GM21515 (cell line): ENCODE measurements at regions not wholly inside any gene's neighbourhood (a gene's known extent, or its start where the extent isn't known, plus 50 kb on each side); places are given as distances from the start of the nearest gene placed in this dataset.

Source experiments
- ATAC-seq: cut with Tn5 transposase; IDR thresholded peaks from one replicate; pipeline ENCODE4 v1.9.1; 2021; ENCODE audit not compliant: unreplicated experiment

DNA sequence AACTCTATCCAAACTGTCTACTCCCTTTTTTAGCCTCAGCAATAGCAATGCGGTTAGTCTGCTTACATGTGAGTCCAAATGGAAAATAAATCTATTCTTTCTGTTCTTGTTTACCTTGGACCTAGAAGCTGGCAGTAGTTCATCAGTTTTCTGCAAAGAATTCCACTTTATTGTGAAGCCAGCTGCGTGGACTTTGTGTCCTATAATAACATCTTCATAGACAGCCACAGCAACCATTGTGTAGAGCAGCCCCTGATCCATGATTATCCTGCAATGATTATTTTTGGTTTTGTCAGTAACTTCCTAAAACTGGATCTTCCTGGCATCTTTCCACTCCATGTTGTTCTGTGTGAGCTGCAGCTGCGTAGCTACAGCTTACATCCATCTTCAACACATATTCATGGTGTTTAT, 408.7 kb downstream of the NUF2 start:
- no peak for ATAC-seq

DNA sequence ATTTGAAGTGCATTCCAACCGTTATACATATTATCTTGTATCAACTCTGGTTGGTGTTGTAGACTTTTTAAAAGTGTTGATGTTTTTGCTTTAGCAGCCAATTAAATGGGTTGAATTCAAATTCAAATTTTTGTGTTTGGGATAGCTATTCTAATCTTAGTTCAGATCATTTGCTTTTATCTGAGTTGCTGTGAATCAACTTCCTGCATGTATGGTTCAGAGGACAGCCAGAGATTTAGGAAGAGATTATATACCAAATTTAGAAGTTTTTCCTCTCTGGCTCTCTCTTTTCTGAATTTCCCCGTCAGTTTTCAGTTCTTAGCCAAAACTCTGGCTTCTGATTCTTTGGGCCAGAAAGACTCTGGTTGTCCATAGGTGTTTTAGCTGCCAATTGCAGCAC, 415.5 kb downstream of the NUF2 start:
- ATAC-seq, result no peak

DNA sequence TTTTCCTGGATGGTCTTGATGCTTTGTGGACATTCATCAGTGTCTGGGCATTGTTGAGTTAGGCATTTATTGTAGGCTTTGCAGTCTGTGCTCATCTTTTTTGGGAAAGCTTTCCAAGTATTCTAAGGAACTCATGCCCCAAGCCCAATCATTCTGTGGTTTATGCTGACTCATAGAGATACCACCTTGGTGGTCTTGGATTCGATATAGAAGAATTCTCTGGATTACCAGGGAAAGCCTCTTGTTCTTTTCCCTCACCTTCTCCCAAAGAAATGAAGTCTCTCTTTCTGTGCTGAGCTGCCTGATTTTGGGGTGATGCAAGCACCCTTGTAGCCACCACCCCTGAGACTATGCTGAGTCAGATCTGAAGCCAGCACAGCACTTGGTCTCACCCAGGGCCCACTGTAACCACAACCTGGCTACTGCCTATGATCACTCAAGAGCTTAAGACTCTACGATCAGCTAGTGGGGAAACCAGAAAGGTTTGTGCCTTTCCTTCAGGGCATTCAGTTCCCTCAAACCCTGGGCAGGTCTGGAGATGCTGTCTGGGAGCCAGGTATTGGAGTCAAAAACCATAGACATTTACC, 422.6 kb downstream of the NUF2 start:
- no peak for ATAC-seq

DNA sequence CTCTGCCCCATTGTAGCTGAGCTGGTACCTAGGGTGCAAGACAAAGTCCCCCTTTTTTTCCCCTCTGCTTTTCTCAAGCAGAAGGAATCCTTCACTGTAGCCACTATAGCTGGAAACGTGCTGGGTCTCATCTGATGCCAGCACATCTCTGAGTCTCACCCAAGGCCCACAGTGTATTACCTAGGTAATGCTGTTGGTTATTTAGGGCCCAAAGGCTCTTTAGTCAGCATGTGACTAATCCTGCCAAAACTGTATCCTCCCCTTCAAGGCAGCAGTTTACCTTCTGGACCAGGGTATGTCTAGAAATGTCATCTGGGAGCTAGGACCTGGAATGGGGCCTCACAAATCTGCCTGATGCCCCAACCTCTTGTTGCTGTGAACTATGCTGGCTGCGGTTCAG, 423.4 kb downstream of the NUF2 start:
- ATAC-seq, result no peak

DNA sequence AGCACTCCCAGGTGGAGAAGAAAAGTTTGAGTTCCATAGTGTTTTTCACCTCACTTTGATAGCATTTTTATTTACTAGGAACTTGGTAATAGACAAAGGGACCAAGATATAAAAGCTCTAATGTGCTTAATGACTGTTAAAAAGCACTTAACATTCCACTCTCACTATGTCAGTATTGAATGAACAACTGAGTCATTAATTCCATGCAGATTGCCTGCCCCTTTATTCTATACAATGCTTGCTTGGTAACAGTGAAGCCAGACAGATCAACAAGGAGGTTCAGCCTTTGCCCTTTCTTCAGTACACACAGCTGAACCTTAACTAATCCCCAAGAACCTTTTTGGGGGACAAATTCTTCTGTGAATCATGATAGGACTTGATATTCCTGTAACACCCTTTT, 425.5 kb downstream of the NUF2 start:
- ATAC-seq, result no peak

DNA sequence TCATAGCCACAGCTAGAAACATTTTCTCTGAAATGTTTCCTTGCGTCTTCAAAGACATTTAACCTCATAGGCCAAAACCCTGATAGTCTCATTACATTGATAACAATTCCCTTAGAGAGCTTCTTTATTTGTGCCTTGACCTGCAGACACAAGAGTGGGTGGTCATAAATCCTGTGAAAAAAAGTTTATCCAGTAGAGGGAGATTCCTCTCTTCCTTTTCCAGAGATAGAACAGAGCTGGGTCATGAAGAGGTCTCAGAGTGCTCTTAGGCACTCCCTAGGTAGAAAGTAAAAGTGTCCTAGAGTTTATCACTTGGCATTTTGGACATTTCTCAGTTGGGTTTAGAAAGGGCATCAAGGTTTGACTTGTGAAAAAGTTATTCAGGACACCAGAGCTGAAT, 426.1 kb downstream of the NUF2 start:
- no peak for ATAC-seq

DNA sequence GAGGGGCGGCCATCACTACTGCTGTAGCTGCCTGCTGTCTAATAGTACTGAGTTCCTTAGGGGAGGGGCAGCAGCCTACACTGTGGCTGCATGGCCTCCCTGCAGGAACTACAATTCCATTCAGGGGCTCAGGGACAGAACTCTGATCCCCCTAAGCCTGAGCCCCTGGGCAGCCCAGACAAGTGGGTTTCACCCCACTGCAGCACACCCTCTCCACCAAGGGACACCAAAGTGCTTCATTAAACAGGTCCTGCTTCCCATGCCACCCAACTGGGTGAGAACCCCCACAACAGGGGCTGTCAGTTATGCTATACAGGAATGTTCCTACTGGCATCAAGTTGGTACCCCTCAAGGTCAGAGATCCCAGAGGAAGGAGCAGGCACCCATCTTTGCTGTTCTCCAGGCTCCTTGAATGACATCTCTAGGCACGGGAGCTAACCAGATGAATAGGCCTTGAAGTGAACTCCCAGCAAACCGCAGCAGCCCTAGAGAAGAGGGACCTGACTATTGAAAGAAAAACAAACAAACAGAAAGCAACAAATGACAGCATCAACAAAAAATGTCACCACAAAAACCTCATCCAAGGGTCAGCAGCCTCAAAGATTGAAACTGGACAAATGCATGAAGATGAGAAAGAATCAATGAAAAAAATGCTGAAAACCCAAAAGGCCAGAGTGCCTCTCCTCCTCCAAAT, 437.4 kb downstream of the NUF2 start:
- ATAC-seq, result no peak

DNA sequence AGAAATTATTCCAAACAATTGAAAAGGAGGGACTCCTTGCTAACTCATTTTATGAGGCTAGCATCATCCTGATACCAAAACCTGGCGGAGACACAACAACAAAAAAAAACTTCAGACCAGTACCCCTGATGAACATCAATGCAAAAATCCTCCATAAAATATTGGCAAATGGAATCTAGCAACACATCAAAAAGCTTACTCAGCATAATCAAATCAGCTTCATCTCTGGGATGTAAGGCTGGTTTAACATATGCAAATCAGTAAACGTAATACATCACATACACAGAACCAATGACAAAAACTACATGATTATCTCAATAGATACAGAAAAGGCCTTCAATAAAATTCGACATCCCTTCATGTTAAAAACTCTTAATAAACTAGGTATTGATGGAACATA, 440.1 kb downstream of the NUF2 start:
- ATAC-seq, result no peak

DNA sequence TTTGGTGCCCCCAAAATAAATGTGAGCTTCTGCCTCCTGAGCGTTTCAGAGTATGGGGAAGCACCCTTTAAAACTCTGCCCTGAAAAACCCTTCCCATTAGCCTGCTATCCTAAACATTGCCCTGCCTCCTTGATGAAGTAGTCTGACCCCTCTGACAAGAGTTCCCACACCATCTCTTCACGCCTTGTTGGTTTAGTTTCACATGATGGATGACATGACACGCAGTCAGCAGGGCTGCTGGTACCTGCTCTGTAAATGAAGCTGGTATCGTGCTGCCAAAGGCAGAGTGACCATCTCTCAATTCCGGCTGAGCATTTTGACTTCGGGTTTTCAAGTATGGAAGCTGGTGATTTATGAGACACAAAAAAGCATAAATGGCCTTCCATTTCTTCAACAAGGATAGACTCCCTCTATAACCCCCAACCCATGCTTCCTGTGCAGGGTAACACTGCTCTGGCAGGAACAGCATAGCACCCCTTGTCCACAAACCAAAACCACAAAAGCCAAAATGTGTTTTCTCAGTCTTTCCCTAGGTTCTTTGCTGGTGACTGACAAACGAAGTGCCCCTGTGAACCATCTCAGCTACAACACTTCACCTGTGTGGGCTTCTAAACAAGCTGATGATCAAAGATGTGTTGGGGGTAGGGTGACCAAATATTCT, 444.6 kb downstream of the NUF2 start:
- no peak for ATAC-seq

DNA sequence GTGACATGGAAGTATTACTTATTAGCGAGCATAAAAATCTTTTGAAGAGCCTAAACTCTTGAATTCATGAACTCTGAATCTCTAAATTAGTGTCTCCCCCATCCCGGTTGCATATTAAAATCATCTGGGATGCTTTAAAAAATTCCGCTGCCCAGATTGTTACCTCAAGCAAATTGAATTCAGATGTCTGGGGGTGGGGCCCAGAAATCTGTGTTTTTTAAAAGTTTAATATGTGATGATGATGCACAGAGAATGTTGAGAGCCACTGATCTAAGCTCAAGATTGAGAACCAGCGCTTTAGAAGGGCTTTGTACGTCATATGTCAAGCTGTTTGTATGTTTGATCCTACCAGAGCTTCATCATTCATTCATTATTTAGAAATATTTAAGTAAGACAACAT, 446.8 kb downstream of the NUF2 start:
- ATAC-seq, result no peak

DNA sequence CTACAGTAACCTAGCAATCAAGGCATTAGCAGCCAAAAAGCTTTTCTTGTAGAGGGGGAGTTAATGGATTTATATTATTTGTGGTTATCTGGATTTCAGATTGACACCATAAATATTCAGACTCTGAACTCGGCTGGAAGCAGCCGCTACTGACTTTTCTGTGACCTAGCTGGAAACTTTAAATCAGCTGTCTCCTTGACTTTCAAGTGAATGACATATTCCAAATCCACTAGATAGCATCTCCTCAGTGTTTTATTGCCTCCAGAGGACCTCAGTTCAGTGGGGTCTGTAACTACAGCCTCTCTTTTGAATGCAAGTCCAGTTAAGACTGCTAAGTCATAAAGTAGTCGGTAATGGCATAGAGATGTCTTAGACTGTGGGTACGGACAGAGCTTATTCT, 448.5 kb downstream of the NUF2 start:
- ATAC-seq, result no peak

DNA sequence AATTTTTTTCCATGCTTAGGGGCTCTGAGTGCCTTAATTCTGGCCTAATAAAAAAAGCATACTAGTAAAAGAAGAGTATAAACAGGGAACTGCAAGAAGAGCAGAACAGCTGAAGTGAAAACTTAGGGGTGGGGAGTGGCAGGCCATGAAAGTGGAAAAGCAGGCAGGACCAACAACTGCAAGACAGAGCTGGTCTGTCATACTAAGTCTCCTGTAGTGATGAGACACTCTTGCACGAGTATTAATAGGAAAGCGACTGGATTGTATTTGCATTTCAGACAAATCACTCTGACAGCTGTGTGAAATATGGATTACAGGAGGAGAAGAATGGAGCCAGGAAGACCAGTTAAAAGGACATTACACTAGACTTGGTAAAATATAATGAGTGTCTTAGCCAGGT, 449.9 kb downstream of the NUF2 start:
- ATAC-seq, result no peak

DNA sequence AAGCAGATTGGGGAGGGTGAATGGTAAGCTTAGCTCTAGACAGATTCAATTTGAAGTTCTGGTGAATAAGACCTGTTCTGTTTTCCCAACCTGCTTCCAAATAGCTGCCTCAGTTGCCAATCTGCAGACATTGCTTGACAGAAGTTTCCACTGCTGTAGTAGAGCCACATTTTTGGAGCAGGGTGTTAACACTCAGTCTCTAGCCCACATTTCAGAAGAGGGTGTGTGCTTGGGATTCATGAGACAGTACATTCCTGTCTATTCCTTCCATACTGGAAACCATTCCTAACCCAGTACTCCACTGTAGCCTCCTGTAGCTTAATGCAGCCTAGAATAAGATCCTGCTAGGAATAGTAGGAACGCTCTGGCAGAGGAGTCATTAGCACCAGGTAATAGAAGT, 450.5 kb downstream of the NUF2 start:
- ATAC-seq, result no peak

DNA sequence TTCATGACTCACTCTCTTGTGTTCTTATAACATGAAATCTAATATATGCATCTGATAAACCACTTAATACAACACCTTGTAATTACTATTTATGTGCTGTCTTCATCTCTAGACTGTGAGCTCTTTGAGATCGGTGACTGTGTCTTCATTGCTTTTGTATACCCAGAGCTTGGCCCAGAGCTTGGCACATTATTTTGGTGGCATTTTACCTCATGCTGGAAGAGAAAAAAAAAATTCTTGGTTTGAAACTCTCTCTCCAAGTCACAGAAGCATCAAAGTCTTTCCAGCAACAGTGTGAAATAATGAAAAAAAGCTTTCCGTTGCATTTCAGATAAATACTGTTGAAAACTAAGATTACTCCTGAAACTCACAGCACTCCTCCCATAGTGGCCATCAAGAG, 451.6 kb downstream of the NUF2 start:
- ATAC-seq, result no peak

DNA sequence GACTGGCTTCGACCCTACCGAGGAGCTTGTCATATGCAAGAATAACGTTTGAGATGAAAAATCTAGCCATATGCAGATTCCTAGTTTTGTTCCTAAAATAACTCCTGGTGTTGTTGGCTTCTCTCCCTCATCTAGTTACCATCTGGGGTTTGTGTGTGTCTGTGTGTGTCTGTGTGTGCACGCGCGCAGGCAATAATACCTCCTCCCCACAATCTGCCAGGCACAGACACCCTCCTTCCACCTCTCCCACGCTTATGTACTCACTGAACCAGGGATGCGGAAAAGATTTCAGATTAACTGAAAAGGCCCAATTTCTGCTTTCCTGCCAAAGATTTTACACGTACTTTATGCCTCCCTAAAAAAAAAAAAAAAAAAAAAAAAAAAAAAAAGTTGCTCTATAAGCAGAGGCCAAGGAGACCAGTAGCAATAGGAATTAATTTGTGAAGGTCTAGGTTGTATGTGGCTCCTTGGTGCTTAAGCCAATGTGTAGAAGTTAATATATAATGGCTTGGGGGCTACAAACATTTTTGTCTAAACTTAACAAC, 452.7 kb downstream of the NUF2 start:
- ATAC-seq, result no peak

DNA sequence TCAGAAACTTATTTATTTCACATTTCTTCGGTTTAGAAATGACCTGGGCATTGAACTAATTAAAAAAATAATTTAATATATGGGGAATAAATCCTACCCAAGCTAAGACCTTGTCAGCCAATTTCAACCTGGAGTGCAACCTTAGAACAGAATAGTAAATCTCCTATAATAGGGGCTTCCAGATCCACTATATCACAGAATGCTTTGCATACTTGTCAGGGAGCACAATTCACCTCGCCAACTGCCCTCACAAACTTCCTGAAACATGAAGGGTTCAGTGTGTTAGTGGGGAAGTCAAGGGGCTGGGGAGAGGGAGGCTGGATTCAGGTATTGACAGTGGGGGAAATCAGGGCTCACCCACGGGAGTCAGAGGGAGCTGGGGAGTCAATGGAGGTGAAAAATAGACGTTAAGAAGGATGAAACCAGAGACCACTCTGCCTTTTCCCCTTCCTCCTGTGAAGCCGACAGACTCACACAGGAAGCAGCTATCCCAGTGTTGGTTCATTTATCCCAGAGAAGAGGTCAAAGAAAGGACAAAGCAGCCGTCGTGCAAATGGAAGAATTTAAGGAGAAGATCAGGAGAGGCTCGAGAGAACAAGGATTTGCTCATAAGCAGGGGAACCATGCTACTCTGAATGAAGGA, 453.3 kb downstream of the NUF2 start:
- no peak for ATAC-seq

DNA sequence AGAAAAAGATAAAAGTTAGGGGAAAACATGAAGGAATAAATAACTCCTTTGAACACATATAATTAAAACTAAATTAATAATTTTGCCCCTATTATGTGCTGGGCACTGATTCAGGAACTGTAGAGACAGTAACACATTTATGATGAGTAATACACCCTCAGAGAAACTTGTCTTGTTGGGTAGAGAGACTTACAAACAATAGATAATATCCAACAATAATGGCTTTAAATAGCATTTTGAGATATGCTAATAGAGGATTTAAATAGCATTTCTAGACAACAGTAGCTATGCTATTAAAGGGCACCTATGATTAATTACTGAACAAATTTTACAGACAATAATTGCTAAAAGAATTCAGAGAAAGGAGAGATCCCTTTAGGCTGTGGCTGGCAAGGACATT, 455.5 kb downstream of the NUF2 start:
- ATAC-seq, result no peak

DNA sequence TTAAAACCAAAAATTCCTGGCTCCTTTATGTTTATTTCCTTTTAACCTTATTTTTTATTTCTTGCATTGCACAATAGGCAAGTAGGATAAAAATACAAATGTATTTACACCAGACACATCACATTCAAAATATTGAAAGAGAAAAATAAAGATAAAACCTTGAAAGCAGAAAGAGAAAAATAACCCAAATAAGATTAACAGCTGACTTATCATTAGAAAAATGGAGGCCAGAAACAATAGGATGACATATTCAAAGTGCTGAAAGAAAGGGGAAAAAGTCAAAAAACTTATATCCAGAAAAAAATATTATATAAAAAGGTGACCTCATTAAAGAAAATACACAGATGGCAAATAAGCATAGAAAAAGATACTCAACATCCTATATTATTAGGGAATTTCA, 459.4 kb downstream of the NUF2 start:
- no peak for ATAC-seq

DNA sequence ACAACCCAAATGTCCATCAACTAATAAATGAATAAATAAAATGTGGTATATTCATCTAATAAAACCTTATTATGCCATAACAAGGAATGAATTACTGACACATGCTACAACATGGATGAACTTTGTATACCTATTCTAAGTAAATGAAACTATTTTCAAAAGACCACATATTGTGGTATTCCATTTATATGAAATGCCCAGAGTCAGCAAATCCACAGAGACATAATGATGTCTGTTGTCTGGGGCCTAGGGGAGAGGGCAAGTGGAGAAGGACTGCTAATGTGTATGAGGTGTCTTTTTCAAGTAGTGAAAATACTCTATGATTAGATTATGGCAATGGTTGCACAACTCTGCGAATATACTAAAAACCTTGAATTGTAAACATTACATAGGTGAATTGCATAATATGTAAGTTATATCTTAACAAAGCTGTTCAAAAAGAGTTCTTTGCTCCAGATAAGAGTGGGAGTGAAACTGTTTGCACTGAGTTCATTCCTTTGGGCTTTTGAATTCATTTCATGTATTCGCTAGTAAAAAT, 464.2 kb downstream of the NUF2 start:
- no peak for ATAC-seq

DNA sequence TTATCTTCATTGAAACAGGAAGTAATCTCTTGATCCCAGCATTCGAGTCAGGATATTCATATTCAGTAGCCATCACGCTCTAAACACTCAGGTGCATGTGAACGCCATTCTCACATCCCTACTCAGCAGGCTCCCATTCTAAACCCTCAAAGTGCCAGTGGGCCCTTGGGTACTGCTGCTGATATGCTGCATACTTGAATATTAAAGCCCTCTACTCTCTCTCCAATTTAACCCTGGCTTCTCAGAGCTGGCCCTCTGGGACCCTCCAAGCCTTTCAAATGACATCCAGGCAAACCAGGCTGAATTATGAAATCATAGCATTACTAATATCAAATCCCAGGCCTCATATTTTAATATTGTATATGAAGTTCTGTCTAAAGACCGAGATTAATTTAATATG, 468.2 kb downstream of the NUF2 start:
- no peak for ATAC-seq

DNA sequence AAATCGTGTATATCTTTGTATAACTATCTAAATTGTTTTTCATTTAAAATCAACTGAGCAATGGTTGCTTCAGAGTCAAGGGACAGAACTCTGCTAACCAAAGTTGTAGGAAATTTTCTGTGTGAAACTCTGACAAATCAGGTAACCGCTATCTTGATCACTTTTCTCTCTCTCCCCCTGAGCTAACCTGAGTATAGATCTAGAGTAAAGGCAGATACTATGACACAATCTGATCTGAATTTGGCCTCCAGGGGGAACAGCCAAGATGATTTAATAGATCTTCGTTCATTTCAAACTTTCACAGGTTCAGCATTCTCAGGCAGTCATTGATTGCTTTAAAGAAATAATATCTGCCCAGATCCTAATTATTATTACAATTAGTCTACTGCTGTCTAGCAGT, 472.8 kb downstream of the NUF2 start:
- ATAC-seq, result no peak

DNA sequence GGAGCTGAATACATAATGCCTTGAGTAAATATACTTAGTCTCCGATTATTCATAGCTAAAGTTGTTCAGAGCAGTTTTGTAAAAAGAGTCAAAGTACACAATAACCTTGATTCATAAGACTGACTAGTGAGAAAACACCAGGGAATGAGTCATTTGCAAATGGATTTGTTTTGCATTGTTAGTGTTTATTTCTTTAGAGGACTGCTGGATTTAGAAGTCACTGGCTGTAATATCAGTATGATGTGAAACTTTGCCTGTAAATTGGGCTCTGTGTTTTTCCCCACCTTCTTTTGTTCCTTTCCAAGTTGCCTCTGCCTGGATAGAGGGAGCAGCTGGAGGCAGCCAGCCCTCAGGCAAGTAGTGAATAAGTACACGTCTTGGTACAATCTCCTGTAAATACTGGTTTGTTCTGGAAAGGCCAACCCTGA, 474.7 kb downstream of the NUF2 start:
- ATAC-seq, result no peak
